ENCODE measurements at regions not wholly inside any gene's neighbourhood (a gene's known extent, or its start where the extent isn't known, plus 50 kb on each side); places are given as distances from the start of the nearest gene placed in this dataset.
A peak's percentile ranks its signal among the peaks of the same experiment; 100 is the strongest.

DNA sequence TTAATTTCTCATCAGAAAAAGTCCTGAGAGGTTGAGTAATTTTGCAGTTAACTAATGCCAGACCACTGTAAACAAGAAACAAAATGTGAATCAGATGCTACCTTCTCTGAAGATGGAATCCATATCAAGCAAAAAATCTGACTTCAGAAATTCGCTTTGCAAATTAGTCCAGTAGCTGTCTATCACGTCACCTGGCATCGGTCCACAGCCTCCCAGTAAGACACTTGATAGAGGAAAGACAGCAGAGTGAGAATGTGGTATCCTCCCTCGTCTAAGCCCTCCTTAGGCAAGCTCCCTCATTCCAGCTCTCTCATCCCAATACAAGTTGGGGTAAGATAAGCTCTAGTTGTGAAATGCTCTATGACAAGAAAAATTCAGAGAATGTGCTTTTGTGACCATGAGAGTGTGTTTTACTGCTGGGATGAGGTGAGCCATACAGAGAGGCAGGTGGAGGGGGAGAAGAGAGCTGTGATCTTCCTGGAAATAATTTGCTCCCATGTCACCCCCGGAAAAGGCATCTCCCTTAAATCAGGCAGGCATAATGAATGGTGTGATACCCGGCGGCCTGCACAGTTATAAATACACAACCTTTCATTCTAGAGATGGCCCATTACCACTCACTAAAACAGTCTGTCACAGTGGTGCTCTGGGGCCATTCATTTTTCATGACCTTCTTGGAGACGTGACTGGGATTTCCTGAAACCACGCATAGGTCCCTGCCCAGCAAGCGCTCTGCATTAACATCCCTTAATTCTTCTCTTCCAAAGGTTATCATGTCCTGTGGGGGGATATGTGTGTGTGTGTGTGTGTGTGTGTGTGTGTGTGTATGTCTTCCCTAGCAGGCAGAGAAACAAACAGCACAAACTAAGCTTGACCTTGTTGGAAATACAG, 602.0 kb upstream of the KCNMB2 start:
- H3K4me3 ChIP-seq (ENCODE audit: low read depth, low read length): no peak overlapping the region
- no peaks in the 10 kb centered on the region for H3K9me3 ChIP-seq (ENCODE audit: control insufficient read depth, insufficient read depth, low read length)
- 42% methylated on average over 2 of the region's 10 CpGs for WGBS (ENCODE audit: insufficient coverage)
- H3K27ac ChIP-seq (ENCODE audit: low read depth, low read length): no peak overlapping the region
- H3K4me1 ChIP-seq (ENCODE audit: control insufficient read depth, insufficient read depth, low read length): no peaks in the 10 kb centered on the region
- no peaks in the 10 kb centered on the region for H3K27me3 ChIP-seq (ENCODE audit: control insufficient read depth, insufficient read depth, low read length)
- H3K36me3 ChIP-seq (ENCODE audit: control insufficient read depth, insufficient read depth, low read length): no peaks in the 10 kb centered on the region
- DNase-seq (ENCODE audit: low read depth in 4 of 6, low spot score in 6 of 6): peak in 2 of 6 donors; percentile 67 to 79

GRCh38 chr3:177935047-177935446, 601.2 kb upstream of the KCNMB2 start:
- 54% methylated on average over 2 of the region's 6 CpGs for WGBS (ENCODE audit: insufficient coverage)
- Histone ChIP-seq H3K4me3 (ENCODE audit: low read depth, low read length) (no peak overlapping the region), H3K27me3 (ENCODE audit: control insufficient read depth, insufficient read depth, low read length) (no peaks in the 10 kb centered on the region), H3K9me3 (ENCODE audit: control insufficient read depth, insufficient read depth, low read length) (no peaks in the 10 kb centered on the region), H3K36me3 (ENCODE audit: control insufficient read depth, insufficient read depth, low read length) (no peaks in the 10 kb centered on the region), H3K27ac (ENCODE audit: low read depth, low read length) (no peak overlapping the region), H3K4me1 (ENCODE audit: control insufficient read depth, insufficient read depth, low read length) (no peaks in the 10 kb centered on the region)
- DNase-seq (ENCODE audit: low read depth in 4 of 6, low spot score in 6 of 6): peak in 2 of 6 donors; percentile 25 to 56

DNA sequence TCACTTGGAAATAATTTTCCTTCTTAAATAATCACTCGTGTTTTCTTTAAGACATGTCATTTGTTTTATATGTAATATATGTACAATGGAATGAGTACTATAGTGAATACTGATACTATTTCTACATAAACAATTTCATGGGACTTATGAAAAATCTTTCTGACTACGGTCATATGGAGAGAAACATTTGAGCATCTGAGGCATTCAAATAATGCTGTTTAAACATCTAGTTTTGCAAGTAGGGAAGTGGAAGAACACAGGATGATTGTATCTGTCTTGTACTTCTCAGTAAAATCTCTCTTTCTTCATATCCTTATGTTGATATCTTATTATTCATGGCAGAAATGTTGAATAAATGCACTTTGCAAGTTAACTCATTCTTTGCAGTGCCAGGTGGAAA, 599.5 kb upstream of the KCNMB2 start:
- no peaks in the 10 kb centered on the region for H3K4me1 ChIP-seq (ENCODE audit: control insufficient read depth, insufficient read depth, low read length)
- H3K36me3 ChIP-seq (ENCODE audit: control insufficient read depth, insufficient read depth, low read length): no peaks in the 10 kb centered on the region
- WGBS (ENCODE audit: insufficient coverage): no CpG with 5 or more reads among the region's 2 CpGs
- H3K27me3 ChIP-seq (ENCODE audit: control insufficient read depth, insufficient read depth, low read length): no peaks in the 10 kb centered on the region
- H3K9me3 ChIP-seq (ENCODE audit: control insufficient read depth, insufficient read depth, low read length): no peaks in the 10 kb centered on the region
- no peak for DNase-seq (ENCODE audit: low read depth in 4 of 6, low spot score in 6 of 6)
- no peak overlapping the region for H3K4me3 ChIP-seq (ENCODE audit: low read depth, low read length)
- no peak overlapping the region for H3K27ac ChIP-seq (ENCODE audit: low read depth, low read length)

- Histone ChIP-seq H3K36me3 (ENCODE audit: control insufficient read depth, insufficient read depth, low read length) (no peaks in the 10 kb centered on the region), H3K4me3 (ENCODE audit: low read depth, low read length) (no peak overlapping the region), H3K9me3 (ENCODE audit: control insufficient read depth, insufficient read depth, low read length) (no peaks in the 10 kb centered on the region), H3K27ac (ENCODE audit: low read depth, low read length) (no peak overlapping the region), H3K27me3 (ENCODE audit: control insufficient read depth, insufficient read depth, low read length) (no peaks in the 10 kb centered on the region), H3K4me1 (ENCODE audit: control insufficient read depth, insufficient read depth, low read length) (no peaks in the 10 kb centered on the region)
- no CpG with 5 or more reads among the region's 2 CpGs for WGBS (ENCODE audit: insufficient coverage)
- no peak for DNase-seq (ENCODE audit: low read depth in 4 of 6, low spot score in 6 of 6)
These were observed 593.3 kb upstream of the KCNMB2 start for GRCh38 chr3:177942911-177943310.

DNA sequence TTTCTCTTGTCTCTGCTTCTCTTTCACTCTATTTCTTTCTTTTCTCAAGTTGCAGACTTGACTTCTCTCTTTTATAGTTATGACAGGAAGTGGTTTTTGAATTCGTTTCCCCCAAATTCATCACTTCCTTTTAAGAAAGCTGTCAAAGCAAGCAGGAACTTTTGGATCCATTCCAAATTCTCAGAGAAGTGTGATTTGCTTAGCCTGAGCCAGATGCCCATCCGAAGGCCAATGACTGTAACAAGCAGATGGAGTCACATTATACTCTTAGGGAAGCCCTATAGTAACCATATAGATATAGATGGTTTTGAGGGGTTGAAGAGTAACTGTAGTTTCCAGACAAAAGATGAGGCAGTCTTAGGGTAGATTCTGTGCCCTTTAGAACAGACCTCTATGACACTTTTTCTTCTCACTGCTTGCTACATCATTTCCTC, 592.0 kb upstream of the KCNMB2 start:
- no peak overlapping the region for H3K4me3 ChIP-seq (ENCODE audit: low read depth, low read length)
- H3K9me3 ChIP-seq (ENCODE audit: control insufficient read depth, insufficient read depth, low read length): no peaks in the 10 kb centered on the region
- H3K4me1 ChIP-seq (ENCODE audit: control insufficient read depth, insufficient read depth, low read length): no peaks in the 10 kb centered on the region
- no peak for DNase-seq (ENCODE audit: low read depth in 4 of 6, low spot score in 6 of 6)
- H3K27me3 ChIP-seq (ENCODE audit: control insufficient read depth, insufficient read depth, low read length): no peaks in the 10 kb centered on the region
- WGBS (ENCODE audit: insufficient coverage): no CpG with 5 or more reads among the region's 2 CpGs
- H3K27ac ChIP-seq (ENCODE audit: low read depth, low read length): no peak overlapping the region
- H3K36me3 ChIP-seq (ENCODE audit: control insufficient read depth, insufficient read depth, low read length): no peaks in the 10 kb centered on the region

DNA sequence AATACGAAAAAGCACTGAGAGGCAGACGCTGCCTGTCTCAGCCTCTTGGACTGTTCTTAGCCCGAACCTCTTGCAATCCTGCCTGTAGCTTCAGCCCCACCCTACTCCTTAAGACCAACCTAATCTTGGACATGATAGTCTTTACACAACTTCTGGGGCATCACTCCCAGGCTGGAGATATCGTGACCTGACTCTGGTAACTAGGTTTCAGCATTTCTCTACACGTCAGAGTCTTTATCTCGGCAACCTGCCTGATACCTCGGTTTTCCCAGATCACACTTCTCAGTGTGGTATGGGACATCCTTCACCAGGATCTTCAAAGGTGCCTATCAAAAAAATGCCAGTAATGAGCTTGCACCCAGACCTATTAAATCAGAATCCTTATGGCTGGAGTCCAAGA, 590.2 kb upstream of the KCNMB2 start:
- no peak for DNase-seq (ENCODE audit: low read depth in 4 of 6, low spot score in 6 of 6)
- WGBS (ENCODE audit: insufficient coverage): 94% methylated on average over 6 of the region's 7 CpGs
- no peak overlapping the region for H3K27ac ChIP-seq (ENCODE audit: low read depth, low read length)
- no peaks in the 10 kb centered on the region for H3K27me3 ChIP-seq (ENCODE audit: control insufficient read depth, insufficient read depth, low read length)
- H3K4me3 ChIP-seq (ENCODE audit: low read depth, low read length): no peak overlapping the region
- H3K9me3 ChIP-seq (ENCODE audit: control insufficient read depth, insufficient read depth, low read length): no peaks in the 10 kb centered on the region
- no peaks in the 10 kb centered on the region for H3K4me1 ChIP-seq (ENCODE audit: control insufficient read depth, insufficient read depth, low read length)
- no peaks in the 10 kb centered on the region for H3K36me3 ChIP-seq (ENCODE audit: control insufficient read depth, insufficient read depth, low read length)

GRCh38 chr3:177946497-177946896, 589.7 kb upstream of the KCNMB2 start:
- no peak overlapping the region for H3K4me3 ChIP-seq (ENCODE audit: low read depth, low read length)
- WGBS (ENCODE audit: insufficient coverage): no CpG with 5 or more reads among the region's 1 CpG
- no peak overlapping the region for H3K27ac ChIP-seq (ENCODE audit: low read depth, low read length)
- H3K36me3 ChIP-seq (ENCODE audit: control insufficient read depth, insufficient read depth, low read length): no peaks in the 10 kb centered on the region
- no peaks in the 10 kb centered on the region for H3K9me3 ChIP-seq (ENCODE audit: control insufficient read depth, insufficient read depth, low read length)
- DNase-seq (ENCODE audit: low read depth in 4 of 6, low spot score in 6 of 6): no peak
- H3K4me1 ChIP-seq (ENCODE audit: control insufficient read depth, insufficient read depth, low read length): no peaks in the 10 kb centered on the region
- no peaks in the 10 kb centered on the region for H3K27me3 ChIP-seq (ENCODE audit: control insufficient read depth, insufficient read depth, low read length)

GRCh38 chr3:177946936-177947335, 589.3 kb upstream of the KCNMB2 start:
- Histone ChIP-seq H3K4me3 (ENCODE audit: low read depth, low read length) (no peak overlapping the region), H3K27ac (ENCODE audit: low read depth, low read length) (no peak overlapping the region), H3K9me3 (ENCODE audit: control insufficient read depth, insufficient read depth, low read length) (no peaks in the 10 kb centered on the region), H3K27me3 (ENCODE audit: control insufficient read depth, insufficient read depth, low read length) (no peaks in the 10 kb centered on the region), H3K36me3 (ENCODE audit: control insufficient read depth, insufficient read depth, low read length) (no peaks in the 10 kb centered on the region), H3K4me1 (ENCODE audit: control insufficient read depth, insufficient read depth, low read length) (no peaks in the 10 kb centered on the region)
- DNase-seq (ENCODE audit: low read depth in 4 of 6, low spot score in 6 of 6): no peak
- WGBS (ENCODE audit: insufficient coverage): no CpG with 5 or more reads among the region's 3 CpGs

- Histone ChIP-seq H3K36me3 (ENCODE audit: control insufficient read depth, insufficient read depth, low read length) (no peaks in the 10 kb centered on the region), H3K27me3 (ENCODE audit: control insufficient read depth, insufficient read depth, low read length) (no peaks in the 10 kb centered on the region), H3K27ac (ENCODE audit: low read depth, low read length) (no peak overlapping the region), H3K9me3 (ENCODE audit: control insufficient read depth, insufficient read depth, low read length) (no peaks in the 10 kb centered on the region), H3K4me3 (ENCODE audit: low read depth, low read length) (no peak overlapping the region), H3K4me1 (ENCODE audit: control insufficient read depth, insufficient read depth, low read length) (no peaks in the 10 kb centered on the region)
- no CpG with 5 or more reads among the region's 2 CpGs for WGBS (ENCODE audit: insufficient coverage)
- no peak for DNase-seq (ENCODE audit: low read depth in 4 of 6, low spot score in 6 of 6)
These were observed 588.3 kb upstream of the KCNMB2 start for GRCh38 chr3:177947901-177948300.

DNA sequence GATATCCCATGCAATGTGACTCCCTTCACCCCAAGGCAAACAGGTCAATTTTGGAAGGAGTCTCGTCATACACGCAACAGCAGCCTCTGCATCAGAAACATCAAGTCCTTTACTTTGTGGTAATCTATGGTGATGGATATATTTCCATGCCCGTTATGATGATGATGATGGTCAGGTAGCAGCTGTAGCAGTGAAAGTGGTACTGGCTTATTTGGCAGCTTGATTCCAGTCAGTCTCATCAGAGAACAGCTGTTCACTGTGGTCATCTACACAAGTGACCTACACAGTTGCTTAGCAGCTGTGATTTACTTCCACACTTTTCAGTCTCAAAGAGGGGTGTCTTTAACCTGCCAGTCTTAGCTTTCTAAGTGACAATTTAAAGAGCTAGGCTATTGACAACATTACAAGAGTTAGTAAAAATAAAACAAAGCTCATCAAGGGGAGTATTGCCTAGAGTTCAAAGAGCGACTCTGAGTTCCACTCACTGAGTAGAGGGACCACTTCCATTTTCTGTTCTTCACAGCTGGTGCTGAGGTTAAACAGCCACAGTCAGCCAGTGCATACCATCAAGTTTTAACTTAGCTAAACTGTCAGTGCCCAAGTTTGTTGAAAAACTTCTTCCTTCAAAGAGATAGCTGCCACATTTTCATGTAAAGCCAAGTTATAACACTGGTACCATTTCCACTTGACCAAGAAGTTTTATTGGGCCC, 587.4 kb upstream of the KCNMB2 start:
- Histone ChIP-seq H3K9me3 (ENCODE audit: control insufficient read depth, insufficient read depth, low read length) (no peaks in the 10 kb centered on the region), H3K4me3 (ENCODE audit: low read depth, low read length) (no peak overlapping the region), H3K4me1 (ENCODE audit: control insufficient read depth, insufficient read depth, low read length) (no peaks in the 10 kb centered on the region), H3K36me3 (ENCODE audit: control insufficient read depth, insufficient read depth, low read length) (no peaks in the 10 kb centered on the region), H3K27me3 (ENCODE audit: control insufficient read depth, insufficient read depth, low read length) (no peaks in the 10 kb centered on the region), H3K27ac (ENCODE audit: low read depth, low read length) (no peak overlapping the region)
- DNase-seq (ENCODE audit: low read depth in 4 of 6, low spot score in 6 of 6): no peak
- WGBS (ENCODE audit: insufficient coverage): 92% methylated on average over 1 of the region's 4 CpGs
